SKM-1 (cell line): ENCODE measurements at regions not wholly inside any gene's neighbourhood (a gene's known extent, or its start where the extent isn't known, plus 50 kb on each side); places are given as distances from the start of the nearest gene placed in this dataset.

ENCODE experiments used
- DNase-seq: peaks from one replicate; lab custom pipeline; 2025; ENCODE audit not compliant: unreplicated experiment; lab: John Stamatoyannopoulos, UW

GRCh38 chr2:220664272-220665107 lies 907.6 kb downstream of the EPHA4 start:
- no peak for DNase-seq

- no peak for DNase-seq
Measured at GRCh38 chr2:220665108-220665471, 907.0 kb downstream of the EPHA4 start.

DNA sequence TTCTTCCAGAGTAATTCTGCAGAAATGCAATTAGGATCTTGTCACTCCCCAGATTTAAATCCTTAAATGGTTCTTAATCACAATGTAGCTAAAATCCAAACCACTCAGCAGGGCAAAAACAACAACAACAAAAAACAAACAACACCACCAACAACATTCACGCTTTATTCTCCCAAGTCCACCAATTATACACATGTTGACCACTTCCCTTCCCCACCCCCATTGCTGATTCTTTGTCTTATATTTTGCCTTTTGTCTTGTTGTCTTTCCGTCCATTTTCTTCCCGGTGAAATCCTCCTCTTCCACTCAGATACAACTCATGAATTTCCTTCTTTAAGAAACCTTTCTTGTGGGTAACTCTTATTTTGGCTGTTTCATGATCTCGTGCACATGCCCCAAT lies 902.8 kb downstream of the EPHA4 start:
- DNase-seq = no peak

DNA sequence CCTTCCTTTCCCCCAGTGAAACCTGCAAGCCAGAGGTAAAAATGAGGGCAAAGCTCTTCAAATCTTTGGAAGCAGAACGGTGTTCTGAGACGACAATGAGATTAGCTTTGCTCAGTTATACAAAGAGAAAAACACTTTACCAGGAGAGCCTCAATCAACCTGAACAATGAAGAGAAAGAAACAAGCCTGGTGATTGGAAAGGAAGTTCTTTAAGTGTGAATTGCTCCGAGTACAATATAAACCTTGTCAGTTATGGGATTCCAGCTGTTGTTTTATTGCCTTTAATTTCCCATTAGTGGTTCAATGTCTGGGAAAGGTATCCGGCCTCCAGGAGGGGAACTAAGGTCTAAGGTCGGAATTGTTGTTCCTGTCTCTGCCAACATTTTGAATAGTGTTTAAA lies 901.6 kb downstream of the EPHA4 start:
- DNase-seq = no peak

GRCh38 chr2:220673151-220673874 lies 898.8 kb downstream of the EPHA4 start:
- no peak for DNase-seq

- DNase-seq = no peak
Measured at GRCh38 chr2:220674033-220674432, 898.1 kb downstream of the EPHA4 start.

DNA sequence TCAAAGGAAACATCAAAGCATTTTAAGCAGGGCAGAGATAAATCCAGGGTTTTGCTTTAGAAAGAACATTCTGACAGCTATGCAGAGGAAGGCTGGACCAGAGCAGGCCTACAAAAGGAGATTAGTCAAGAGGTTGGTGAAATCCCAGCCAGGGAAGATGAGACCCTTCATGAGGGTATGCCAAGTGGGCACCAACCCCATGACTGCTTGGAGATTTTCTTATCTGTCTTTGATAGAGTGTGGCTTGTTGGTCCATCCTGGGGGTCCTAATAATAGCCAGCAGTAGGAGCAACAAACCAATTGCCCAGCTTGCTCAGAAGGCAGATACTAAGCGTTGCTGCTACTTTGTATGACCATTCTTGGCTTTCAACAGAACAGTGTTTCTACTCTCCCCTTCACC lies 895.4 kb downstream of the EPHA4 start:
- DNase-seq = no peak

- no peak for DNase-seq
Measured at GRCh38 chr2:220678943-220679342, 893.2 kb downstream of the EPHA4 start.

GRCh38 chr2:220682616-220683015 lies 889.5 kb downstream of the EPHA4 start:
- no peak for DNase-seq

GRCh38 chr2:220684099-220684498 lies 888.0 kb downstream of the EPHA4 start:
- no peak for DNase-seq

- peak; percentile 42 for DNase-seq
Measured at GRCh38 chr2:220687231-220687843, 884.8 kb downstream of the EPHA4 start.

DNA sequence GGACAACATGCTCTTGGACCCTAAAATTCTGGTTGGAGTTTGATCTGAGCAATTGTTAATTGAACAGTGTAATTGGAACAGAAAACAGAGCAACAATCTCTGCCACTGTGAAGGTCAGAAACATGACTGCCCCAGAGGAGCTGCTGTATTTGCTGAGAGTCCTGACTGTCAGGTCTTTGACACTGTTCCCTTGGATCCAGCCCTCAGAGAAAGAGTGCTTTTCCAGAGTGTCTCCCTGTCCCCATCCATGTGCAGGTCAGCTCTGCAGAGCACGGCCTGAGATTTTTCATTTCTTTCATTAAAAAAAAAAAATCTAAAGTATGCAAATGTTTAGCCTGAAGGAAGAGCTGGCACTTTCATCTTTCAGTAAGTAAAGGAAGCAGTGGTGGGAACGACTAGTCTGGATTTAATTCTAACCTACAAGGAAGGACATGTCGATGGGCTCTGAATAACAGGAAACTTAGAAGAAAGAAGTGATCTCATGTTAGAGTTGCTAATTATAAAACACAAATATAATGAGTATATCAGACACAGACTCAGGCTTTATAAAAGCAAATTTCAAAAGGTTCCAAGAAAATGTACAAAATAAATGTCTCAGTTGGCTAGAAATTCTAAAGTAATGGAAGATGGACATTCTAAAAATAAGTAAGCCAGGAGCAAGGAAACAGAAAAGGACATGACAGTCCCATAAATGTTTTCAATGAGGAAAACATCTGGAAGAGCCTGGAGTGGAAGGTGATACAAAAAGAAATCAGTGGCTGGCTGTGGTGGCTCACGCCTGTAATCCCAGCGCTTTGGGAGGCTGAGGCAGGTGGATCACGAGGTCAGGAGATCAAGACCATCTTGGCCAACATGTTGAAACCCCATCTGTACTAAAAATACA lies 876.5 kb downstream of the EPHA4 start:
- DNase-seq = no peak

- no peak for DNase-seq
Measured at GRCh38 chr2:220696280-220696669, 875.8 kb downstream of the EPHA4 start.

- no peak for DNase-seq
Measured at GRCh38 chr2:220697011-220697410, 875.1 kb downstream of the EPHA4 start.

GRCh38 chr2:220701115-220701514 lies 871.0 kb downstream of the EPHA4 start:
- DNase-seq = no peak

DNA sequence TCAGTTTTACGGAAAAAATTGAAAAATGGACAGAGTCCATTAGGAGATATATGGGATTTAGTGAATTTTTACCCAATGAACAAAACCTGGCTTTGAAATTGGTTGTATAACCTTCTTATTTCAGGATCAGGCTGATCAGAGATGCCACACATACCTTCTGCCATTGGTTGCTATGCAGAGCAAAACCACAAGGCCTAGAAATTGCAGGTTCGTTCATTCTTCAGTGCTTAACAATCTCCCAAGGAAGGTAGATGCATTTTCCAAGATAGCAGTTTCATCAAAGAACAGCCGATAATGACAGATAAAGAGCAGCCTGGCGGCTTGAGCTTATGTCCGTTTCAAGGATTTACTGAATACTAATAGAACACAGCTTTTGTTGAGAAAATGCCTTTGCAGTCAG lies 868.8 kb downstream of the EPHA4 start:
- no peak for DNase-seq

DNA sequence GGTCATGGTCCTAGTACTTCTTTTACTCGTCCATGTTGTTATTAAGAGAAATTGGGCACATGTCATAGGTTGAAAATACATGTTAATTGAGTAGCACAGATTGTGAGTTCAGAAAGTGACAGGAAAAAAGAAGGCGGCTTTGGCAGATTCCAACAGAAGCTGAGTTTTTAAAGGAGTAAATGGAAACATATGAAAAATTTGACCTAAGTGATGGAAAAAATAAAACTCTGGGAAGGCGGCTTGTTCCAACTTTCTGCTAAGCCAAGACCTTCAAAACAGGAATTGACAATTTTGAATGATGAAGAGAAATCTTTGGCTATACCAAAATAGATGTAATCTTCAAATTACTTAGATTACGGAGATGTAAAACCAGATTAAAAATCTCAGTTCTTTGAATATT lies 868.0 kb downstream of the EPHA4 start:
- no peak for DNase-seq

DNA sequence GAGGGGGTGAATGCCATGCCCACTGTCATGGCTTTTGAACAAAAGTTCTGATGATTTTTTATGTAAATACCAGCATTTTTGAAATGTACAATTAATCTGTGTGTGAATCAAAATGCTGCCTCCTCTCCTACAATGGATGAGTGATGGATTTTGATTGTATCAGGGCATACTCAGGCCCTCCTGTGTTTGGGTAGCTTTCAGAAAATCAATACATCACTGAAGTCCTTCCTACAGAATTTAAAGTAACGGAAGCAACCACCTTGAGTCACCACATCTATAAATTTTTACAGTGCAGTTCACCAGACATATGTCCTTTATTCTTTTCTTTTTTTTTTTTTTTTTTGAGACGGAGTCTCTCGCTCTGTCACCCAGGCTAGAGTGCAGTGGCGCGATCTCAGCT lies 867.3 kb downstream of the EPHA4 start:
- DNase-seq = no peak

DNA sequence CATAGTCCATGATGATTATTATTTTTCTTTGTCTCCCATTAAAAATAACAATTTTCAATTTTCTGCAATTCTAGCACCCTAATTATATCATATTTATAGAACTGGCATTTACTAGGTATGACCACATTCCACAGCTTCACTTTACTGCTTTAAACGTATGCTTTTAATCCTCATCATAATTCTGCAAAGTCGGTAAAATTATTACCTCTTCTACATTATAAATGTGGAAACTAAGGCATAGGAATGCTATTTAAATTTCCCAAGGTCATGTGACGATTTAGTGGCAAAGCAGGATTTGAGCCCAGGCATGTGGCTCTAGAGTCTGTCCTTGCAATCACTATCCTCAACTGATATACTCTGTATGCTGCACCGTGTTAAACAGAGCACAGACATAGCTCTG lies 866.4 kb downstream of the EPHA4 start:
- DNase-seq = no peak

DNA sequence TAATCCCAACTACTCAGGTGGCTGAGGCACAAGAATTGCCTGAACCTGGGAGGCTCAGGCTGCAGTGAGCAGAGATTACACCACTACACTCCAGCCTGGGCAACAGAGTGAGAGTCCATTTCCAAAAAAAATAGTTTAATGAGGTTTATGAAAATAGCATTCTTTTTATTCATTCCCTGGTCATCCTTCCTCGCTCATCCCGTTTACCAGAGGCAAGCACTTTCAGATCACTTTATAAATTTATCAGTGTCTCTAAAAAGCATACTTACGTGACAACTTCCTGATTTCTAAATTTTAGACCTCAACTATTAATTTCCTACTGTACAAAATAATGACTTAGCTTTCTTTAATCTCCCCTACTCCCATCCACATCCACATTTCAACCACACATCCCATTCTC lies 864.8 kb downstream of the EPHA4 start:
- no peak for DNase-seq

GRCh38 chr2:220708366-220708765 lies 863.7 kb downstream of the EPHA4 start:
- no peak for DNase-seq
